B cell (primary cell): ENCODE measurements at regions not wholly inside any gene's neighbourhood (a gene's known extent, or its start where the extent isn't known, plus 50 kb on each side); places are given as distances from the start of the nearest gene placed in this dataset.
"Not testable (repeated sequence)": the region's sequence is repeated elsewhere in the genome, so short reads cannot be mapped to it uniquely, and the experiment has no call there.

ENCODE experiments used
- EZH2 ChIP-seq: IDR thresholded peaks from 2 replicates; pipeline ENCODE4 v1.6.1; 2012; ENCODE audit warnings: borderline replicate concordance, low read depth, mild to moderate bottlenecking, moderate library complexity, low read length; ENCODE audit not compliant: insufficient read depth, poor library complexity, severe bottlenecking
- TF ChIP-seq, protein P1 (sequence below): fragments of 200-600 bp; IDR thresholded peaks from one replicate; pipeline ENCODE4 v1.8.0; 2022; ENCODE audit warnings: antibody characterized with exemption, mild to moderate bottlenecking

DNA sequence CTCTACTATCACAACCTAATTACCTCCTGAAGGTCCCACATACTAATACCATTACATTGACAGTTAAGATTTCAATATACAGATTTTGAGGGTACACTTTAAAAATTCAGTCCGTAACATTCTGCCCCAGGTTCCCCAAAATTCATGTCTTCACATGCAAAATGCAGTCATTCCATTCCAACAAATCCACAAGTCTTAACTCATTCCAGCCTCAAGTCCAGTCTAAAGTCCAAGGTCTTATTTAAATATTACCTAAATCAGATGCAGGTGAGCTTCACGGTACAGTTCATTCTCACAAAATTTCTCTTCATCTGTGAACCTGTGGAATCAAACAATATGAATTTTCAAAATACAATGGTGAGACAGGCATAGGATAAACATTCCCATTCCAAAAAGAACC, 1332.0 kb downstream of the CDH12 start:
- TF ChIP-seq, protein P1, sequence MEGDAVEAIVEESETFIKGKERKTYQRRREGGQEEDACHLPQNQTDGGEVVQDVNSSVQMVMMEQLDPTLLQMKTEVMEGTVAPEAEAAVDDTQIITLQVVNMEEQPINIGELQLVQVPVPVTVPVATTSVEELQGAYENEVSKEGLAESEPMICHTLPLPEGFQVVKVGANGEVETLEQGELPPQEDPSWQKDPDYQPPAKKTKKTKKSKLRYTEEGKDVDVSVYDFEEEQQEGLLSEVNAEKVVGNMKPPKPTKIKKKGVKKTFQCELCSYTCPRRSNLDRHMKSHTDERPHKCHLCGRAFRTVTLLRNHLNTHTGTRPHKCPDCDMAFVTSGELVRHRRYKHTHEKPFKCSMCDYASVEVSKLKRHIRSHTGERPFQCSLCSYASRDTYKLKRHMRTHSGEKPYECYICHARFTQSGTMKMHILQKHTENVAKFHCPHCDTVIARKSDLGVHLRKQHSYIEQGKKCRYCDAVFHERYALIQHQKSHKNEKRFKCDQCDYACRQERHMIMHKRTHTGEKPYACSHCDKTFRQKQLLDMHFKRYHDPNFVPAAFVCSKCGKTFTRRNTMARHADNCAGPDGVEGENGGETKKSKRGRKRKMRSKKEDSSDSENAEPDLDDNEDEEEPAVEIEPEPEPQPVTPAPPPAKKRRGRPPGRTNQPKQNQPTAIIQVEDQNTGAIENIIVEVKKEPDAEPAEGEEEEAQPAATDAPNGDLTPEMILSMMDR: not testable (repeated sequence)
- TF ChIP-seq EZH2: not testable (repeated sequence)
